ENCODE measurements at regions not wholly inside any gene's neighbourhood (a gene's known extent, or its start where the extent isn't known, plus 50 kb on each side); places are given as distances from the start of the nearest gene placed in this dataset.

GRCh38 chr14:38502239-38502638, 246.3 kb upstream of the CLEC14A start:
- no peak for DNase-seq

- DNase-seq = no peak
Observed at GRCh38 chr14:38500125-38500524, 244.2 kb upstream of the CLEC14A start.

- DNase-seq = no peak
Observed at GRCh38 chr14:38496092-38496491, 240.2 kb upstream of the CLEC14A start.

GRCh38 chr14:38490273-38490672, 234.4 kb upstream of the CLEC14A start:
- no peak for DNase-seq

- no peak for DNase-seq
Observed at GRCh38 chr14:38485026-38485425, 229.1 kb upstream of the CLEC14A start.

- no peak for DNase-seq
Observed at GRCh38 chr14:38481952-38482678, 226.2 kb upstream of the CLEC14A start.

- DNase-seq = no peak
Observed at GRCh38 chr14:38469156-38469555, 213.3 kb upstream of the CLEC14A start.

- DNase-seq = no peak
Observed at GRCh38 chr14:38442208-38442607, 186.3 kb upstream of the CLEC14A start.

- no peak for DNase-seq
Observed at GRCh38 chr14:38432186-38432585, 176.3 kb upstream of the CLEC14A start.

- no peak for DNase-seq
Observed at GRCh38 chr14:38431156-38431555, 175.3 kb upstream of the CLEC14A start.

- DNase-seq = no peak
Observed at GRCh38 chr14:38430522-38430921, 174.6 kb upstream of the CLEC14A start.

- no peak for DNase-seq
Observed at GRCh38 chr14:38425324-38425976, 169.6 kb upstream of the CLEC14A start.

- no peak for DNase-seq
Observed at GRCh38 chr14:38420048-38420447, 164.2 kb upstream of the CLEC14A start.

- DNase-seq = no peak
Observed at GRCh38 chr14:38419579-38419978, 163.7 kb upstream of the CLEC14A start.

- no peak for DNase-seq
Observed at GRCh38 chr14:38412654-38413053, 156.8 kb upstream of the CLEC14A start.

GRCh38 chr14:38410442-38410841, 154.5 kb upstream of the CLEC14A start:
- no peak for DNase-seq

- peak; percentile 20 for DNase-seq
Observed at GRCh38 chr14:38409071-38409705, 153.3 kb upstream of the CLEC14A start.

GRCh38 chr14:38405851-38406635, 150.2 kb upstream of the CLEC14A start:
- peak; percentile 14 for DNase-seq

- no peak for DNase-seq
Observed at GRCh38 chr14:38404616-38405015, 148.7 kb upstream of the CLEC14A start.

GRCh38 chr14:38404100-38404541, 148.2 kb upstream of the CLEC14A start:
- no peak for DNase-seq

- DNase-seq = no peak
Observed at GRCh38 chr14:38400751-38401150, 144.9 kb upstream of the CLEC14A start.

- DNase-seq = no peak
Observed at GRCh38 chr14:38399652-38400051, 143.8 kb upstream of the CLEC14A start.

GRCh38 chr14:38394767-38395166, 138.9 kb upstream of the CLEC14A start:
- DNase-seq = no peak

All from NCI-H446 treated with DMSO at 0.1 percent for 48 hours (cell line).